ENCODE measurements at regions not wholly inside any gene's neighbourhood (a gene's known extent, or its start where the extent isn't known, plus 50 kb on each side); places are given as distances from the start of the nearest gene placed in this dataset.
A peak's percentile ranks its signal among the peaks of the same experiment; 100 is the strongest.
"Not testable (repeated sequence)": the region's sequence is repeated elsewhere in the genome, so short reads cannot be mapped to it uniquely, and the experiment has no call there.

- no peak for DNase-seq (ENCODE audit: low spot score)
- no peak for ATAC-seq
Observed at GRCh38 chr3:90056281-90057032, 949.0 kb downstream of the EPHA3 start.

DNA sequence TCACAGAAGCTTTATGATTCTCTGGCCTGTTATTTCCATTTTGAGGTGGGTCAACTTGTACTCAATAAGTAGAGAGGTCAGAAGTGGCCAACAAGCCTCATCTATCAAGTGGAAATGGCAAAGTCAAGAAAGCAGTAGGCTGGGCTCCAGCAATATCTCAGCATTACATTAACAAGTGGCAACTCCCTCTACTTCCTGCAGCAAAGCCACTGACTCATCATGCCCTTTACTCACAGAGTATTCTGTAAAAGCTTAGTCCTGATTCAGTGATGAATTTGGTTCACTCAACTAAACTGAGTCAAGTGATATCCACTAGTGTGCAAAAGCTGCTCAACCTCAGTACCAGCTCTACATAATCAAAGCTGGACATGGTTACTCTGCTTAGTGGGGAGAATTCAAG is 954.6 kb downstream of the EPHA3 start:
- no peak for ATAC-seq
- no peak for DNase-seq (ENCODE audit: low spot score)

DNA sequence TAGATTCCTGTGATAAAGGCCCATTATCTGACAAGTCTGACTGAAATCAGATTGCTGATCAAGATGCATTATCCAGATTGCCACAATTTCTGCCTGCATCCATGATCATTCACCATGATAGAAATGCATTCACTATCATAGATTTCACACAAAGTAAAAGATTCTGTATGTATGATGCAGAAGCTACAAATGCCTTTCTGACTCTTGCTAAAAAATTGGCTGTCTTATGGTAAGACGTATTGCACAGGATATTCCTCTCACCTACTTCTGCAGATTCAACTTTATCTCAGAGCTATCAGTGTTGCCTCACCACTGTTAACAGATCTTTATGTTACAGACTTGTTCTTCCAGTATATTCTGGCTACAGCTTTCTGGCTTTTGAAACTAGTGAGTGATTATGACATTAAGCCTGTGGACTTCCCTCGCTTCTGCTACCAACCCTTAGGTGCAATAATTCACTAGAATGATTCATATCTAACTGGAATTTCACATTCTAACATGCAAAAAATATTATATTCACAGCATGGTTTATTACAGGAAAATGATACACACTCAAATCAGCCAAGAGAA is 955.3 kb downstream of the EPHA3 start:
- ATAC-seq (no peak), DNase-seq (ENCODE audit: low spot score) (no peak)

- DNase-seq (ENCODE audit: low spot score), result no peak
- no peak for ATAC-seq
Observed at GRCh38 chr3:90068783-90069182, 961.4 kb downstream of the EPHA3 start.

DNA sequence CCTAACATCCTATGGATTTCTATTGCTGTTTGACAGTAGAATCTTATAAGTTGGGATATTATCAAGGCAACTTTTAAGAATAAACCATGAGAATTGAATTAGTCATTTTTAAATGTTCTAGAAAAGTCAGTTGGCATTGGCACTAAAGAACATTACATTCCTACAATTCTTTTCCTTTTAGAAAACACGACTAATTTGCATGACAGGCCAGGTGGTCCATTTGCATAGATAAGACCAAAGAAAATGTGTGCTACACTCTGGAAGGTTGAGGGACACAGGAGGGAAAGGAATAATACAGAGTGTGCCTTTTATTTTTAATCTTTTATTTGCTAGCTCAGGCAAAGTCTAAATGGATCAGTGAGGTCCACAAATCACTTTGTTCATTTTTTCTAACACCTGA is 962.3 kb downstream of the EPHA3 start:
- no peak for DNase-seq (ENCODE audit: low spot score)
- no peak for ATAC-seq

GRCh38 chr3:90076136-90076535 is 968.7 kb downstream of the EPHA3 start:
- no peak for DNase-seq (ENCODE audit: low spot score)
- ATAC-seq, result no peak

DNA sequence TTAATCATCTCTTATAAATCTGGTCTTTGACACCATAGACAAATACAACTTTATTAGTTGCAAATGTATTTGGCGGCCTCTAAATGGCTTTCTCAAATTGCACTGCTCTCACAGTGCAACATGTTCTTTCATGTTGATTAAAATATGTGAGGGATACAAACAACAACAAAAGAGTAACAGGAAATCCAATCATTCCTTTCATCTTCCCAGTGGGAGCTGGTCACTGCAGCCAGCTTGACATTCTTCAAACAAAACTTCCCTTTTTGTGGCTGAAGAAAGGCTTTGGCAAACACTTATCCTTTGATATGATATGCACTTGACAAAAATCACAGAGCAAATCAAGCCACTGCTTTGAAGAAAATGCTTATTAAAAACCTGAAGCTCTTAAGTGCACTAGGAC is 973.6 kb downstream of the EPHA3 start:
- DNase-seq (ENCODE audit: low spot score), result no peak

DNA sequence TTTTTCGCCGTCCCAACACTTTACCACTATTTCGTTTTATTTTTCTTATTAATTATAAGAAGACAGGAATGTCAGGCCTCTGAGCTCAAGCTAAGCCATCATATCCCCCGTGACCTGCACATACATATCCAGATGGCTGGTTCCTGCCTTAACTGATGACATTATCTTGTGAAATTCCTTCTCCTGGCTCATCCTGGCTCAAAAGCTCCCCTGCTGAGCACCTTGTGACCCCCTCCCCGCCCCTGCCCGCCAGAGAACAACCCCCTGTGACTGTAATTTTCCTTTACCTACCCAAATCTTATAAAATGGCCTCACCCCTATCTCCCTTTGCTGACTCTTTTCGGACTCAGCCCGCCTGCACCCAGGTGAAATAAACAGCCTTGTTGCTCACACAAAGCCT is 978.9 kb downstream of the EPHA3 start:
- not testable (repeated sequence) for DNase-seq (ENCODE audit: low spot score); ATAC-seq

More for the DNA sequence above, 973.6 kb downstream of the EPHA3 start:
- ATAC-seq, result no peak

DNA sequence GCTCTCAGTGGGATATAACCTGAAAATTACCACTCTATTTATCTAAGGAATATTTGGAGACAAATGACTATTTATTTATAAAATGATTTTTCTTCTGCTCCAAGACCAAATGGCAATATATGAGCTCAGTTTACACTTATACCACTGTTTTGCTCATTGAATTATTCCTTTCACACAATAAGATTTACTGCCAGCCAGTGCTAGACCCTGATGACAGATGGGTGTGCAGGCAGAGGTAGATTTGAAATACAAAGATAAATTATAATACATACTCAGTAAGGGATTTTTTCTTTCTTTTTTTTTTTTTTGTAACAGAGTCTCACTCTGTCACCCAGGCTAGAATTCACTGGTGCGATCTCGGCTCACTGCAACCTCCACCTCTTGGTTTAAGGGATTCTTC is 980.3 kb downstream of the EPHA3 start:
- DNase-seq (ENCODE audit: low spot score) (no peak), ATAC-seq (no peak)

GRCh38 chr3:90091549-90091948 is 984.1 kb downstream of the EPHA3 start:
- peak; percentile 57 for ATAC-seq

GRCh38 chr3:90092994-90093393 is 985.6 kb downstream of the EPHA3 start:
- ATAC-seq (peak; percentile 40), DNase-seq (ENCODE audit: low spot score) (no peak)

More at GRCh38 chr3:90091549-90091948, 984.1 kb downstream of the EPHA3 start:
- no peak for DNase-seq (ENCODE audit: low spot score)

- no peak for ATAC-seq
- no peak for DNase-seq (ENCODE audit: low spot score)
Observed at GRCh38 chr3:90095811-90096210, 988.4 kb downstream of the EPHA3 start.

DNA sequence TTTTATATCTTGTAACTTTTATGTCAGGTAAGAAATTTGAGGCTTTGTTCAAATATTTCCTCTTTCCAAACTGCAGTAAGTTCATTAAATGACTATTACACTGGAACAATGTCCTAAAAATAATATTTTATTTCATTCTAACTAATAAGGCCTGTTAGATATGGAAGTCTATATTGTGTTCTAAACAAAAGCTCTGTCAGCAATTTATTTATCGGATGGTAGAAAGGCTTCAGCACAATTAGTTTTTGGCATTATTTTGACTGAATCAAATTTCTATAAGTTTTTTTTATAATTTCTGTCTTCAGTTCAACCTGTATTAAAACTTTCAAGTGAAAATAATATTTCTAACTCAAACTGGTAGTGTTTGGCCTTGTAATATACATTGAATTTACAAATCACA is 992.1 kb downstream of the EPHA3 start:
- no peak for DNase-seq (ENCODE audit: low spot score)
- no peak for ATAC-seq

GRCh38 chr3:90102146-90102545 is 994.7 kb downstream of the EPHA3 start:
- no peak for ATAC-seq
- DNase-seq (ENCODE audit: low spot score), result no peak

- DNase-seq (ENCODE audit: low spot score), result no peak
Observed at GRCh38 chr3:90121326-90121725, 1013.9 kb downstream of the EPHA3 start.

GRCh38 chr3:90128391-90128790 is 1021.0 kb downstream of the EPHA3 start:
- no peak for DNase-seq (ENCODE audit: low spot score)
- ATAC-seq, result no peak

More at GRCh38 chr3:90121326-90121725, 1013.9 kb downstream of the EPHA3 start:
- ATAC-seq, result no peak

DNA sequence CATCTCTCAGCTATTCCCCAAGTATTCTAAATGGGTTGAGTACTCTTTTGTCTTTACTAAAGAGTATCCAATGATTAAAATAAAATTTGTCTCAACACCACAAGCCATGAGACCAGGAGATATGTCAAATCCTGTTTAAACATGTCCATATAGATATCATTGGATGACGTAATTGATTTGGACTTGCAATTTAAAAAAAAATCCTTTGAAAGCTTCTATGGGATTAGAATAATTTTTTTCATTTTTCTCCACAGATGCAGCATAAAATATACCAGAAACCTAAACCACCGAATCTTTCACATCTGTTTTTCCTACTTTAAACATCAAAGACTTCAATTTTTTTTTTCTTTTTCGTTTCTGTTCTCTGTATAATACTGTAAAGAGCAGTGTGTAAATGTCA is 1022.3 kb downstream of the EPHA3 start:
- ATAC-seq (no peak), DNase-seq (ENCODE audit: low spot score) (no peak)

DNA sequence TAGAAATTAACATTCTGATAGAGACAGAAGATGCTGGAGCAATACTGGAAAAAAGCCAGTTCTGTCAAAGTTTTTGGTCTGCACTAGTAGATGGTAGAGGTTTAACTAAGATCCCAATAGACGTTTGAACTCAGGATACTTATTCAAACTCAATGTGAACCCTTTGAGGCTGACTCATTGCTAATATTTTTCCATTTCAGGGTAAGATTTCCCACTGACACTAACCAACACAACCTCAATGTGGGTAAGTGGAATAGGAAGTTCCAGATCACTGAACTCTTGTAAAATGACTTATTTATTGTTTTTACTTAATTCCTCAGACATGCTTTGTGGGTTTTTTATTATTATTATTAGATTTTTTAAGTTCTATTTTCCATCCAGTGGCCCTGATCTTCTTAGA is 1024.8 kb downstream of the EPHA3 start:
- no peak for DNase-seq (ENCODE audit: low spot score)

DNA sequence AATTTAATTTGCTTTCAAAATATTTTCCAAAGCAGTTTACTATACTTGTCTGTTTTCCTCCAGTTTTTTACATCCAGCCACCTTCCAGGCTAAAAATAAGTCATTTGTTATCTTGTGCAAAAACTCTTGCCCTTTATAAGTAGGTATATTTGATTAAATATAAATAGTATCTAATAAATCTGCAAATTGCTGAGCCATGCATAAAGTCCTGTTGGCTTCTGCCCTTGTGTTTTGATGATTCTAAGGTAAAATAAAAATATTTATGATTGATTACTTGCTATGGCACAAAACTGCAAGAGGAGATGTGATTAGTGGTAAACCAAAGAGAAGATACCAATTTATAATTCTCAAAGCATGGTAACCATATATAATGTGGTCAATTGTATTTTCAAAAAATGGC is 1026.7 kb downstream of the EPHA3 start:
- no peak for DNase-seq (ENCODE audit: low spot score)
- no peak for ATAC-seq

More for the DNA sequence above, 1024.8 kb downstream of the EPHA3 start:
- no peak for ATAC-seq

GRCh38 chr3:90136456-90137191 is 1029.2 kb downstream of the EPHA3 start:
- no peak for ATAC-seq
- no peak for DNase-seq (ENCODE audit: low spot score)

DNA sequence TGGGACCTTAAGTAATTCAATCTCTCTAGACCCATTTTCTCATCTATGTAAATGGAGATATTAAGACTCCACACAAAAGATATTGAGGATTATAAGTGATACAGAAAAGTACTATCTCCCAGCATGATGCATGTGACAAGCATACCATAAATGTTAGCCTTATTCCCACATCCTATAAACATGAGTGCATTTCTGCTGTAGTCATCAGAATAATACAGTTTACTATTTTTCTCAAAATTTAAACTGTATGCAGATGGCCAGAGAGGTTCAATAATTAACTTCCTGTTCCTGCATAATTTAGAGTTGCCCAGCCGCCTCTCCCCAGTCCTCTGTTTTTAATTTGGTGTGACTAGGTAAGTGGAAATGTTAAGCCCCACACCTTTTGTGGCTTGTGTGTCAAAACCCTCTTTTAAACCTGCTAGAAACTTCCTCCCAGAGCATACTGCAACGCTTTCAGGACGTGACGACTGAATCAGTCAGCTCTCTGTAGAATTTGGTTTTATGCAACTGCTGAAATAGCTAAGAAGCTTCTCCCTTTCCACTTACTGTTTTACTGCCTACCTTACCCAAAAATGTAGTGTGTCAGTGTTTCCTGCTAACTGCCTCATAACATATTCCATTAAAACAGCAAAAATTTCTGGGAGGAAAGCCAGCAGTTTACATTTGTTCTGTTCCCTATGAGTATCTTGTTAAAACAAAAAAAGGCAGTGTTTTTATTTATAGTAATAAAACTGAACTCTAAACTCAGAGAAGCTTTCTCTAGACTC is 1037.9 kb downstream of the EPHA3 start:
- no peak for DNase-seq (ENCODE audit: low spot score)
- no peak for ATAC-seq
